ENCODE measurements at regions not wholly inside any gene's neighbourhood (a gene's known extent, or its start where the extent isn't known, plus 50 kb on each side); places are given as distances from the start of the nearest gene placed in this dataset.

- TF ChIP-seq AFF1 (IDR thresholded peaks at IDR 0.05; ENCODE audit: low read depth in 1 of 2, partially characterized antibody in 2 of 2), result no peak
- TF ChIP-seq ZNF436 (CRISPR knock-in tag; IDR thresholded peaks at IDR 0.05), result no peak
- TF ChIP-seq SLC30A9 (CRISPR knock-in tag; IDR thresholded peaks at IDR 0.05), result no peak
- TF ChIP-seq NR4A1 (CRISPR knock-in tag; IDR thresholded peaks at IDR 0.05), result no peak
- TF ChIP-seq NR4A1 (tag; IDR thresholded peaks at IDR 0.05), result no peak
- no peak for TF ChIP-seq SMAD2 (IDR thresholded peaks at IDR 0.05; ENCODE audit: low read depth, low read length)
- TF ChIP-seq TFE3 (CRISPR knock-in tag; IDR thresholded peaks at IDR 0.05), result no peak
- no peak for TF ChIP-seq E2F4 (CRISPR knock-in tag; IDR thresholded peaks at IDR 0.05; ENCODE audit: low read depth)
- TF ChIP-seq CTCF (IDR thresholded peaks at IDR 0.05 in 2 of 3, conservative IDR thresholded peaks at IDR 0.05 in 1 of 3; ENCODE audit: insufficient read depth in 2 of 3, low read depth in 1 of 3, low read length in 3 of 3), result no peak
These were observed 267.2 kb downstream of the MFSD1 start, which contains the start of gene IQCJ (continued) for GRCh38 chr3:159069091-159069490.
